Cerebellar cortex (tissue), 1 donor: ENCODE measurements at regions not wholly inside any gene's neighbourhood (a gene's known extent, or its start where the extent isn't known, plus 50 kb on each side); places are given as distances from the start of the nearest gene placed in this dataset.

Experiments used
- DNase-seq: peaks from one replicate; pipeline ENCODE4 v3.0.0-alpha.2; 2015; ENCODE audit warnings: low spot score

DNA sequence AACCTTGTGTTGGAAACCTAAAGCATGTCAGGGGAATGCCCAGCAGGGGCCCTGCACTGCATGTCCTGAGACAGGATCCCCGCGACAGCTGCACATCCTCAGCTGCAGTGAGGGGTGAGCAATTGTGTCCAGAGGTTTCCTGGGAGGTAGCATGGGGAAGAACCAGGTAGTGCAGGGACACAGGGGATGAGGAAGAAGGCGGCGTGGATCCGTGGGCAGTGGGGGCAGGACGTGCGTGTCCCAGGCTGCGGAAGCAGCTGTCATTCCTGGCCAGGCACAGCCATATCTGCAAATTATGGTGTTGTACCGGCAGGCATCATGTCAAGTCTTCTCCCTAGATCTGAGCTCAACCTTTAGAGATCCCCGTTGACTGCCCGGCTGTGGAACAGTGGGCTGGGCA is 238.2 kb upstream of the MYT1L start:
- no peak for DNase-seq

DNA sequence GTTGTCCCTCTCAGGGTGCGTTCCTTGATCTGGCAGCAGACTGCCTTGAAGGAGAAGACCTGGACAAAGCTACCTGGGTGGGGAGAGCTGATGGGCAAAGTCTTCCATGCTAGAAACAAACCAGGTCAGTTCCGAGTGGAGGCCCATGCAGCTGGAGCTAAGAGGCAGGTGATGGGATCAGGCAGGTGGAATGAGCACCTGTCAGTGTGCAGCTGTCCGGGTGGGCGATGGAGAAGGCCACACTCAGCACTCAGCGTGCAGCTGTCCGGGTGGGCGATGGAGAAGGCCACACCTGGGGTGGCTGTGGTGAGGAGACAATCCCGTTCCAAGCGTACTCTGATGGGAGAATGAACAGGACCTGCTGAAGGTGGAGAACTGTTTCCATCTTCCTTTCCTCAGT is 237.3 kb upstream of the MYT1L start:
- DNase-seq: no peak

DNA sequence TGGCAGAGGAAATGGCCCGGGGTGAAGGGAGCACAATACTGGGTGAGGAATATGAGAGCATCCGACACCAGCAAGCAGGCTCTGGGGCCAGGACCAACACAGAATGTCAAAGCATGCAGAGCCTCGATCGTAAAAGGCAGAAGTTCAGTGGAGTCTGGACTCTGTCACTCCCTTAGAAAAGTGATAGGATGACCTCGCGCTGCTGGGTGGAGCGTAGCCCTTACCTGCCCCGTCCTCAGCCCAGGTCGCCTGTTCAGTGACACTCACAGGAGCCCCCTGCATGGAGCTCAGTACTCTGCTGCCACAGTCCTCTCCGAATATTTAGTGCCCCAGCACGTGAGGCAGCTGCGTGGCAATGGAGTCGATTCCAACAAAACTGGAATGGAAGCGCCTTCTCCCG is 236.7 kb upstream of the MYT1L start:
- no peak for DNase-seq

DNA sequence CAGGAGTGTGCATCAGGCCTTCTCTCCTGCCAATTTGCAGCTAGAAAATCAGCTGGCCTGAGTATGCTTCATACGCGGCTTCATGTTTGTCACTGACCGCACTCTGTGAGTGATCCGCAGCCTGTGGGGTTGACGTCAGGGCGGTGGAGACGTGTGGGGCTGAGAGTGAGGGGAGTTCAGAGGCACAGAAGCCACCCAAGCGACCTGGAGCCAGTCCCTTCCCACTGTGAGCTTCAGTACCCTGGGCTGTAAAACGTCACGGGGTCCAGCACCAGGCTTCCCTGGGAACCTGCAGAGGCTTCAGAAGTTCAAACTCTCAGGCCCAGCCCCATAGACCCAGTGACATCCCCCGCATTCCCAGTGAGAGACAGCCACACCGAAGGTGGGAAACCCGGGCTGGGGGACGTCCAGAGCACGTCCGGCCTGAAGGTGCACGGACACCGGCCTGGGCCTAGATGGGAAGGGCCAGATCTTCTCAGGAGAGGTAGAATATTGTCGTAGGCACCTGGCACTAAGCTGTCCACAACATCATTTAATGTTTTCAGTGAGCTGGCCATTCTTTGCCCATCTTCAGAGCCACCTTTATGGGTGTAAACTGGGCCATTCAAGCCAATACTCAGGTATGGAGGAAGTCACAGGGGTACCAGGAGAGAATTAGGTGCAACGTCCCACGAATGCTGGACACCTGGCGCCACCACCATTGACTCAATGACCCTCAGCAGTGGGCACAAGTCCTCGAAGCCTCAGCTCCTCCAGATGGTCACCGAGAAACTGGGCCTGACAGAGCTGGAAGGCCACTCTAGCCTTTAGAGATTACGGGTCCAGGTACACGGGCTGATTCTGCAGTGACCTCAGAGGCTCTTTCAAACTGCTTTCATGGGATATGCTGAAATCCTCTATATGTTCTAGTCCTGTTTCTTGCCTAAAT is 235.6 kb upstream of the MYT1L start:
- DNase-seq: no peak

DNA sequence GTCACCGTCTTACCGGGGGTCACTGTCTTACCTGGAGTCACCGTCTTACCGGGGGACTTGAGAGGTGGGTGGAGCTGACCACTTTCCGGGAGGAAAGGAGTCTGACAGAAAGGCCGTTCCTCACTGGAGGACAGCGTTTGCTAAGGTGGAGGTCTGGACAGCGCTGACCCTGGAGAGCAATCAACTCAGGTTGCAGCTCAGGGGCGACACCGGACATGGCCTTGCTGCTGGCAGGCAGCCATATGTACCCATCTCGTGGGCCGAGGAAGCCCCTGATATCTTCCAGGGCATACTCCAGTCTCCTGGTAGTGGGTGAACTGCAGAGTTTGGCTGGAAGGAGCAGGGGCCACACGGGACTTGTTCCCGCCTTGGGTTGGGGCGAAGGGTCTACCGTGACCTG is 234.6 kb upstream of the MYT1L start:
- no peak for DNase-seq

DNA sequence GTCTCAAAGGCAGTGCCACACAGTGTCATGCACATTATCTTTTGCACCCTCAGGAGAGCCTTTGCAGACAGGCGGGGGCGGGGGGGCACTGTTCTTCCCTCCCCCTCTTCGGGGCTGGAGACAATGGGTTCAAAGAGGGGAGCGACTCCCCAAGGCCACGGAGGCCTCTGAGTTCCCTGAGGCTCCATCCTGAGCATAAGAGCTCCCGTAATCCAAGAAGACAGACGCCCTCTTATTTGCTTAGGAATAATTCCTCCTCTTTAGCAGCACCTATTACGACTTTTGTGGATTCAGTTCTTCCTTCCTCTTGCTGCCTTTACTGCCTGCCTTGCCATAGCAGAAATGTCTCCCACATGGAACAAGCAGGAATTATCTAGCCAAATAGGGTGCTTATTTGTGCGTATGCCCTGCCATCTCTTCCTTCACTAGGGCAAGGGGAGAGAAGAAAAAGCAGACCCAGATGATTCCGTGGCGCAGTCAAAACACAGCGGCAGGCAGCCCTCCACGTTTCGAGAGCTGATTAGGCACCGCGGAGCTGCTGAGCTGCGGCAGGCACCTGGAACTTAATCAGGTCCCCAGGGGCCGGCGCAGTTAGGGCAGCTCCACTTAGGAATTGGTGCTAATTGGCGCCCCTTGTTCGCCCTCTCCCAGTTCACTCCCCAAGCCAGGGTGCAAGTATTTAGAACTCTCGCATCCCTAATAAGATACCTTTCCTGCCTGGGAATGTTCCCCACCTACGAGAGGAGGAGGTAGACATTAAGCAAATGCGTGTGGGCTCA is 233.4 kb upstream of the MYT1L start:
- DNase-seq: no peak

DNA sequence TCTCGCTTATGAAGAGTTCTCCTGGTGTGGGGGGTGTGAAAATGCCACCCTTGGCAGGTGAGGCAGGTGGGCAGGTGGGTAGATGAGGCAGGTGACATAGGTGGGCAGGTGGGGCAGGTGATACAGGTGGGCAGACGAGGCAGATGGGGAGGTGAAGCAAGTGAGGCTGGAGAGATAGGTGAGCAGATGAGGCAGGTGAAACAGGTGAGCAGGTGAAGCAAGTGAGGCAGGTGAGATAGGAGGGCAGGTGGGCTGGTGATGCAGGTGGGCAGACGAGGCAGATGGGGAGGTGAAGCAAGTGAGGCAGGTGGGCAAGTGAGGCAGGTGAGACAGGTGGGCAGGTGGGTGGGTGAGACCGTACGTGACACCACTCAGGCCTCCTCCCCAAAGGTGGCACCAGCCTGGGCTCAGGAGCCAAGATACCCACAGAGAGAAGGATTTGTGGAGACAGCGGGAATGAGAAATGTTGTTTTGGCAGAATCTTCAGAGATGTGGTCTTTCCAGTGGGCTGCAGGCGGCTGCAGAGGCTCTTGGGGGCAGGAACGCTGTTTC is 232.3 kb upstream of the MYT1L start:
- no peak for DNase-seq

DNA sequence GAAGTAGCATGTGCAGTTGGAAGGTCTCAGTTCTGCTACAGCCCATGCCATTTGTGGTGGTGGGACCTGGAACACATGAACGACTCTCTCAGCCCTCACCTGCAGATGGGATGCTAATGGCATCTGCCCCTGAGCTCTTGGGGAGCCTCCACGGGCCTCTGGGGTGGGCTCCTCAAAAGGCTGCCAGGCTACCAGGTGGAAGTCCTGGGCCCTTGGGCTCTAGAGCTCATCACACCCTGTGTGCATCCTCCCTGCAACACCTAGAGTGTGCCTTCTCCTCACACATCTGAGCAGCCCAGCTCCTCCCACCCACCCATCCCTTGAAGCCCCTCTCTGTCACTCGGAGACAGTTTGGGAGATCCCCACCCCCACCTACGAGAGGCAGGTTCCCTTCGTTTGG is 231.8 kb upstream of the MYT1L start:
- no peak for DNase-seq

DNA sequence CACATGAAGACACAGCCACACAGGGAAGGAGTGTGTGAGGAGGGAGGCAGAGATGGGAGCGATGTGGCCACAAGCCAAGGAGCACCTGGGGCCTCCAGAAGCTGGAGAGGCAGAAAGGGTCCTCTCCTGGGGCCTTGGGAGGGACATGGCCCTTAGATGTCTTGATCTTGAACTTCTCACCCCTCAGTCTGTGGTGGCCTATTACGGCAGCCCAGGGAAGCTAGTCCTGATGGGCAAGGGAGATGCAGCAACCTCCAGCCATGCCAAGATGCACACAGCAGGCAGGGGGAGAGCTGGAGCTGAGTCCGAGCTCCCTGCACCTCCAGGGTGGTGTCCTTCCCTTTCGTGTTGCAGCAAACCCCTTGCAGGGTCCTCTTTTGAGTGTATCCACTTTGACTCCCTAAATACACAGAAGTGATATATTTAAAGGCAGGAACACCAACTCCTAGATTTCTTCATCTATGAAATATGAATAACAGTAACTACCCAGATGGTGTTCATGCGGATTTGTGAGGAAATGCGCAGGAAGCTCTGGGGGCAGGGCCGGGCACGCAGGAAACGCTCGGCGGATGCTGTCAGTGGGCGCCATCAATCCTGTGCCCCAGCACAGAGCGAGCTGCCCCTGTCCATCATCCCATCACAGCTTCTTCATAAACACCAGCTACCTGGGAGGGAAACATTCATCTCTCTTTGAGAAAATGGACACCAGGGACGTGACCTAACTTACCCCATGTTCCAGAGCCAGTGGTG is 230.4 kb upstream of the MYT1L start:
- DNase-seq: no peak

DNA sequence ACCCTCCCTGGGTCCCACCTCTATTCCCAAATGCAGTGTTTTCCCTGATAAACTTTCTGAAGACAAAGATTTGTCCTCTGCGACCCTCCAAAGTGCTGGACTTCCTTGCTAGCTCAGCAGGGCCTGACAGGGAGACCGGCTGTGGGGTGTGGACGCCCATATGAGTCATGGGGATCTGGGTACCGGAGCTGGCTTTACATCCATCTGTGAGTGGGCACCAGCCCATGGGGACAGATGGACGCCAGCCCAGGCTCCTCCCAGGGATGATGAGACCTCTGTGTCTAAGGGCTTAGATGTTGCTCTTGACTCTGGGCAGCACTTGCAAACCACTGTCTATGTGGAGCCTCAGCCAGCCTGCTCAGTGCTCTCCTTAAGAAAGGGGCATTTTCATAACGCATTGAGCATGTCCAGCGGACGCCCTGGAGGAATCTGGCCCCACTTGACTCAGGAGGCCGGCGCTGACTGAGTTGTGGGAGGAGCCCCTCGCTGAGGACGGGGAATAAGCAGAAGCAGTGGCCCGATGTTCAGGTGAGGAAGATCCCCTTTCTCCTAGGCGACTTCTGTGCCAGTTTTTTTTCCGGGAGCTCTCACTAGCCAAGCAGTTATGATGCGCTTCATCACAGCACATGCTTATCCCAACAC is 229.4 kb upstream of the MYT1L start:
- DNase-seq: no peak

DNA sequence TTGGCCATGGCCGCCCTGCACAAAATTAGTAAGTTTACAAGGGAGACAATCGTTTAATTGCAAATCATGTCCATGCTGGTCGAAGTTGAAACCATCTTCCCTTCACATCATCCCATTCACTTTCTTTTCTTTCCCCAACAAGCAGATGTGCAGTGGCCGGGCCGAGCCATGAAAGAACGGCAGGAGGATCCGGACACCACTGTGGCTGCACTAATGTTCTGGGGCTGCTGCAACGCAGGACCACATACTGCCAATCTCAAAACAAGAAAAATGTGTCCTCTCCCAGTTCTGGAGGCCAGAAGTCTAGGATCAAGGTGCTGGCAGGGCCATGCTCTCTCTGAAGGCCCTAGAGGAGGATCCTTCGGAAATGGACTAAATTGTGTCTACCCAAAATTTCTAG is 227.4 kb upstream of the MYT1L start:
- DNase-seq: no peak

DNA sequence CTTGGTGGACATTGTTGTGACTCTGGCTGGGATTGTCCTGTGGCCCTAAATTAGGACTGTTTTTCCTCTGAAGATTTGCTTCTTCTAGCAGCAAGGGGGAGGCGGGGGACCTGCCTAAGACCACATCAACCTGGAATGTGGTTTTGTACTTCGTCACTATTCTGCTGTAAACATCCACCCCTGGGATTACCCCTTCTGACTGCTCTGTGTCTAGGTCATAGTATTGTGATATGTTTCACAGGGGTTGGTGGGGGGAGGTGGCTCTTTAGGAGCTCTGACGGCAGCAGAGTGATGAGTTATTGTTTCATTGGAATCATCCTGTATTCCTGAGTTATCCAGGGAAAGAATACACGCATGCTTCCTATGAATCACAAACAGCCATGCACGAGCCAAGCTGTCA is 226.4 kb upstream of the MYT1L start:
- no peak for DNase-seq

DNA sequence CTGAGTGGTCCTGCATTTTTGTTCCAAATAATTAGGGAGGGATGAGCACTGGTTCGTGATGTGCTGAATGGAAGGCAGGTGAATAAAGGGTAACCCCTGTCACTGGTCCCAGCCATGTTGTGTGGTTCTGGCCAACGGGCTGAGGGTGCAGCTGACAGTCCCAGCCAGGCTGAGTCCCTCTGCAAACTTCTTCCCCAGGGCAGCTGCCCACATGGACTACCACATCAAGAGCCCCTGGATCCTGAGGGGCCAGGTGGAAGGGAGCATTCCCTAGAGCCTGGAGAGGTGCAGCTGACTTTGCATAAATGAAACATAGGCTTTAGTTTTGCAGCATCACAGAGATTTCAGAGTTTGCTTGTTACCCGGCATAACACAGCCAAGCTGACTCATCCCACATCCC is 219.8 kb upstream of the MYT1L start:
- DNase-seq: no peak

DNA sequence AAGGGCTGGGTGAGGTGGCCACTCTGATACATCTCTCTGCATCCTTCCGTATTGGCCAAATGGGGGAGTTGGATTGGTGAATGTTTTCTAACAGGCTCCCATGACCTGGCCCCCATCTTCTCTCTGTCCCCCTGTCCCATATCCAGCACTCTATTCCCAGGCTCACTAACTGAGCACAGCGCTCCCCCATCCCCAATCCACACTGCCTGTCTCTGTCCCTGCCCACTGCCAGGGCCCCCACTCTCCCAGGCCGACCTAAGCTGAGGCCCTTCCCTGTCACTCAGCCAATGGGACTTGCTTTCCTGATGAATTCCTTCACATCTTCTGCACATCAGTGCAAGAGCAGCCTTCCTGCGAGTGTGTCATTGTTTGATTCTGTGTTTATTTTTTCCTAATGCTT is 216.8 kb upstream of the MYT1L start:
- no peak for DNase-seq

DNA sequence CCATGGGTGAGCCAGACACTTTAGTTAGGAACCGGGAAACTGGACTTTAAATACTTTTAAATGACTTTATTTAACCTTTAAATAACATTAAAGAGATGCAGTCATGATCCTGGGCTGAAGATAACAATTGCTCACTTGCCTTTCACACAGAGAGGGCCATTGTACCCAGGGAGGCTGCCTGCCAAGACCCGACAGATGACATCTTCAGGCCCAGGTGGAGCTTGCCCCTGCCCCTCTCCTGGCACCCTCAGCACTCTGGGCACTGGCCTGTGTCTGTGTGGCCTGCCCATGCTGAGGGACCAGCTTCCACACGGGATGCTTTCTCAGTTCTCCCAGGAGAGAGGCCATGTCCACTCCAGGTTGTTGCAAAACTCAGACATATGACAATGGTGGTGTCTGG is 216.4 kb upstream of the MYT1L start:
- DNase-seq: peak; percentile 18

DNA sequence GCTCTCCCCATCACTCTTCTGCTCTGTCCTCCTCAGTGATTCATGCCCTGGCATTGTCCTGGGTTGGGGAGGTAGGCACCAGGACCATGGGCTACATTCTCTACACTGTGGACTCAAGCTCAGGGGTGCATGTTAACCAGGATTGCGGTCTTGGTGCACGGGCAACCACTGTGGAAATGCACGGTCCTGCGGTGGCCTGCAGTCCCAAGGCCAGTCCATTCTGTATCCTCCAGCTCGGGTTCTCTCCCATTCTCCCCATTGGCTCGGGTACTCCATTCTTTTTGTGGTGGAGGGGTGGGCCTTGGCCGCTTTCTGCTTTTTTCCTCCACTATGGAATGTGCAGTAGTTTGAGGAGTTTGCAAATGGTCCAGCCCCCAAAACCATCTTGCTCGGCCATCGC is 215.0 kb upstream of the MYT1L start:
- no peak for DNase-seq

DNA sequence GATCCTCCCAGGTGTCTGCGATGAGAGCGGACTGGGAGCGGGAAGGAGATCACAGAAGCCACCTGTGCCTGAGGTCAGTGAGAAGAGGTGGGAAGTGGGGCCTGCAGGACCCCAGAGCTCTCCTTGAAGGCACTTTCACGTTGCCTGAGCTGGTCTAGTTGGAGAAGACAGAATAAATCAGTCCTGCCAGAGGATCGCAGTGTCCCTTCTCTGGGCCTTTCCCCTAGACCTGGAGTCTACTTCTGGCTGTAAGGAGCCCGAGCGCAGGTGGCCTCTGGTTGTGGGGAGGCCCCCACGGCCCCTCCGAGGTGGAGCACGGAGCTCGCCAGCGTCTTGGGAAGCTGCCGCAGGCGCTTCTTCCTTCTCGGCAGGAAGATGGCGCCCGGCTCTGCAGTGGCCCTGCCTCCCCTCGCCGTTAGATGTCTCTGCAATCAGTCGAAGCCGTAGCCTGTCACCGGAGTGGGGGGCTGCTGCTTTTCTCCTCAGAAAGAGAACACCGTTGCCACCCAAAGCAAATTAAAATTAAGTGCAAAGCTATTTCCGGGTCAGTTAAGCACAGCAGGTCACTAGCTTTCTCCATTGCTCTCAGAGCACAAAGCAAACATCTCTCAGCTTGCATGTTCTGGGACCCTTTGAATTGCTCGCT is 212.0 kb upstream of the MYT1L start:
- no peak for DNase-seq

DNA sequence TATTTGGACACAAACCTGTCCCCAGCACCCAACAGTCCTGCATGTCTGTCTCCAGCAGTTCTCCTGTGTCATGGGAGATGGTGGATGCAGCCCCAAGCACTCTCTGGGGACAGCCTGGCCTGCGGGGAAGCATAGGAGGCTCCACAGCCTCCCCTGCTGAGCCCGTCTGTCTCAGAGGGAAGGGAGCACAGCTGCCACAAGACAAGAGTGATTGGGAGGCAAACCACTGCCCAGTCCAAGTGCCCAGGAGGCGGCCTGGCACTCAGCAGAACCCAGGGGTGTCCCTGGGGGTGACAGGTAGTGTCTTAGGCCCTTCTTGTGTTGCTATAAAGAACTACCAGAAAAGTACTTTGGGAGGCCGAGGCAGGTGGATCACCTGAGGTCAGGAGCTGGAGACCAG is 211.2 kb upstream of the MYT1L start:
- no peak for DNase-seq

DNA sequence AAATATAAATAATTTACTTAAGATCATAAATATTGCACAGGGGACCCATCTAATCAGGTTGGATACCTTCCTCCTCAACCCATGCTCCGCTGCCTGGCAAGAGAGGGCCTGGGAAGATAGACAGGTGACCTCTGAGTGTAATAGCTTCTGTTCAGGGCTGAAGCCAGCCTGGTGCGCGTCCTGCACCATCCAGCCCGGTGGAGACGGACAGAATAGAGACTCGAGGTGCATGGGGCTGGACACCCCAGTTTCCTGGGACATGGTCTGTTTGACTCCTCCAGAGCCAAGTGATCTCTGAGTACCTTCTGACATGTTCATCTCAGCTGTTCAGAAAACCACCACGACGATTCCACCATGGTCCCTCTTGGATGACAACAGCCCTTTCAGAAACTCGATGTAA is 209.3 kb upstream of the MYT1L start:
- DNase-seq: no peak

DNA sequence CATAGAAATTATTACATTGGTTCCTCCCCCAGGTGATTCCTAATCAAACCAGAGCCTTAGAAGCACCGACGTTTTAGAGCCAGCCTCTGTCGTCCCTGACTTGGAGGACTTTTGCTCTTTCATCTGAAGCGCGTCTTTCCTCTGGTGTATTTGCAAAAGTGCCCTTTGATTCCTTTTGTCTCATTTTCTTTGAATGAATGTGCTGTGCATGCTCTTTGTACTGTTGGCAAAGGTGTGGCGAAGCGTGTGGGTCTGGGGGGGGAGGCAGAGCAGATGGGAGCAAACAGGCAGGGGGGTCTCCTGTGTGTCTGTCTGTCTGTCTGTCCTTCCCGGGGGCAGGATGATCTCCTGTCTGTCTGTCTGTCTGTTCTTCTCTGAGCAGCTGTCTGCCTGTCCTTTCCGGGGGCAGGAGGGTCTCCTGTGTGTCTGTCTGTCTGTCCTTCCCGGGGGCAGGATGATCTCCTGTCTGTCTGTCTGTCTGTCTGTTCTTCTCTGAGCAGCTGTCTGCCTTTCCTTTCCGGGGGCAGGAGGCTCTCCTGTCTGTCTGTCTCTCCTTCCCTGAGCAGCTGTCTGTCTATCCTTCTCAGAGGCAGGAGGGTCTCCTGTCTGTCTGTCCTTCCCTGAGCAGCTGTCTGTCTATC is 205.5 kb upstream of the MYT1L start:
- DNase-seq: no peak

DNA sequence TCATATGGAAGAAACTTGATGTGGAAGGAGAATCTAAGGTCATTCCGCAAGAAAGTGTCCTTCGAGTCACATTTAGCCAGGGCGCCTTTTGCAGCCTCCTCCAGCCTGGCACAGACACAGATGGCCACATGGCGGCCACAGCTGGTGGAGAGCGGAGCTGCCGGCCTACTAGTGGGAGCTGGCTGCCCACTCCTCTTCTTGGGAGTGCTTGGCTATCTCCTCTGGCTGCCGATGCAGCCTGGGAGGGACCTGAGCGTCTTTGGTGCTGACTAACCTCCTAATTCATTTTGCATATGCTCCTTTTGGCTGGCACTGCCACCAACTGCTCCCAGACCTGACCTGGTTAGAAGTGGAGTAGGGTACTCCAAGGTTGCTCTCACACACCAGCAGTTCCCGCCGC is 199.3 kb upstream of the MYT1L start:
- peak; percentile 78 for DNase-seq
